GM12891 (cell line): ENCODE measurements at regions not wholly inside any gene's neighbourhood (a gene's known extent, or its start where the extent isn't known, plus 50 kb on each side); places are given as distances from the start of the nearest gene placed in this dataset.

ENCODE experiments used
- POLR2A ChIP-seq: IDR thresholded peaks from 2 replicates; pipeline ENCODE4 v1.6.1; 2011; ENCODE audit warnings: low read depth, low read length, control low read depth
- POLR2AphosphoS5 ChIP-seq: IDR thresholded peaks from 2 replicates; pipeline ENCODE4 v1.6.1; 2011; ENCODE audit warnings: low read depth, low read length, control low read depth
- POU2F2 ChIP-seq: IDR thresholded peaks from 2 replicates; pipeline ENCODE4 v1.6.1; 2011; ENCODE audit warnings: low read depth, mild to moderate bottlenecking, control low read depth, low read length, moderate library complexity
- TAF1 ChIP-seq: IDR thresholded peaks from 2 replicates; pipeline ENCODE4 v1.6.1; 2011; ENCODE audit warnings: low read depth, low read length, control low read depth

- TF ChIP-seq POLR2A, result no peak
- TF ChIP-seq POLR2AphosphoS5, result no peak
- no peak for TF ChIP-seq TAF1
- TF ChIP-seq POU2F2, result no peak
Measured at GRCh38 chr1:2891923-2892448, 90.5 kb upstream of the TTC34 start.
